Karpas-422 (cell line): ENCODE measurements at regions not wholly inside any gene's neighbourhood (a gene's known extent, or its start where the extent isn't known, plus 50 kb on each side); places are given as distances from the start of the nearest gene placed in this dataset.
"Not testable (repeated sequence)": the region's sequence is repeated elsewhere in the genome, so short reads cannot be mapped to it uniquely, and the experiment has no call there.

ENCODE experiments used
- DNase-seq: peaks from one replicate; pipeline ENCODE4 v3.0.0-alpha.2; 2015
- H2AFZ ChIP-seq: fragments of 200-600 bp; sonication (generic); 2 replicates; pipeline ENCODE4 v1.6.1; 2014; ENCODE audit warnings: antibody characterized with exemption, low read length, mixed read lengths
- H3K27ac ChIP-seq: fragments of 200-600 bp; sonication (generic); 2 replicates; pipeline ENCODE4 v1.5.1; 2014; ENCODE audit warnings: mild to moderate bottlenecking, low read length, moderate library complexity
- H3K27me3 ChIP-seq: fragments of 200-600 bp; sonication (generic); 2 replicates; pipeline ENCODE4 v1.6.1; 2014; ENCODE audit warnings: low read length, mixed read lengths
- H3K36me3 ChIP-seq: fragments of 200-600 bp; sonication (generic); 2 replicates; pipeline ENCODE4 v1.6.1; 2014; ENCODE audit warnings: low read length, mixed read lengths; ENCODE audit not compliant: insufficient read depth
- H3K4me1 ChIP-seq: fragments of 200-600 bp; sonication (generic); 2 replicates; pipeline ENCODE4 v1.6.1; 2014; ENCODE audit warnings: mild to moderate bottlenecking, low read length, mixed read lengths
- H3K4me2 ChIP-seq: fragments of 200-600 bp; sonication (generic); 2 replicates; pipeline ENCODE4 v1.6.1; 2014; ENCODE audit warnings: low read length, low read depth, mild to moderate bottlenecking; ENCODE audit not compliant: poor library complexity, severe bottlenecking
- H3K4me3 ChIP-seq: fragments of 200-600 bp; sonication (generic); 2 replicates; pipeline ENCODE4 v1.5.1; 2014; ENCODE audit warnings: mild to moderate bottlenecking, antibody characterized with exemption, low read length, mixed read lengths
- H3K79me2 ChIP-seq: fragments of 200-600 bp; sonication (generic); 2 replicates; pipeline ENCODE4 v1.6.1; 2014; ENCODE audit warnings: mild to moderate bottlenecking, low read length, mixed read lengths
- H3K9ac ChIP-seq: fragments of 200-600 bp; sonication (generic); 2 replicates; pipeline ENCODE4 v1.6.0; 2014; ENCODE audit warnings: low read length
- H3K9me2 ChIP-seq: fragments of 200-600 bp; sonication (generic), shearing (Covaris generic); replicated peaks from 2 replicates; pipeline ENCODE4 v1.6.0; 2014; ENCODE audit warnings: mild to moderate bottlenecking, low read length, moderate library complexity; ENCODE audit not compliant: insufficient read depth
- H3K9me3 ChIP-seq: fragments of 300-700, 200-600 bp; sonication (generic); 2 replicates; pipeline ENCODE4 v1.6.1; 2014; ENCODE audit warnings: low read length, mixed read lengths
- H4K20me1 ChIP-seq: fragments of 200-600 bp; sonication (generic); 2 replicates; pipeline ENCODE4 v1.6.1; 2014; ENCODE audit warnings: mild to moderate bottlenecking, antibody characterized with exemption, low read length, low read depth; ENCODE audit not compliant: insufficient read depth

DNA sequence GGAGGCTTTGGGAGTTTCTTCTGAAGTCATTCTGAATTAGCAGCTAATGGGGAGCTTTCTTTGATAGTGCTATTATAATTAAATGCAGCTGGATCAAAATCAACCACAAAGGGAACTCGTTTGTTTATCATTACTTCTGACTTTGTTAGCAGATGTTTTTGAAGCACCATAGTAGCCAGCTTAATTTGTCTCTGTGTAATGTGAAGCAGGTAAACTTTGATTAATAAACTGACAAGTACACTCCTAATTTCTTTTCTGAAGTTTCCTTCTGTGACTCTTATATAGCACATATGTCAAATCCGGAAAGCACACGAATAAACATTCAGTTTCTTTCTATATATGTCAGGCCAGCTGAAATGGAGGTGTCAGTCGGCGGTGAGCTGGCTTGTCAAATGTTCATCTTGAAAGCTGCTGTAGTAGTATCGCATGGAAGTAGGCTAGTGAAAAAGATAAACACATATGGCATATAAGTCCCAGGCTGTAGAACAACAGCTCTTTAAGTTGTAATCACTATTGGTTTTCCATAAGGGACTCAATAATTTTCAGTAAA, 451.9 kb upstream of the ZEB2 start:
- no peaks in the 10 kb centered on the region for H3K9me2 ChIP-seq
- H3K9me3 ChIP-seq: no peaks in the 10 kb centered on the region
- H3K4me2 ChIP-seq: no peak overlapping the region
- no peak overlapping the region for H3K9ac ChIP-seq
- no peak overlapping the region for H3K27ac ChIP-seq
- H3K4me3 ChIP-seq: no peak overlapping the region
- no peaks in the 10 kb centered on the region for H3K4me1 ChIP-seq
- H3K36me3 ChIP-seq: no peaks in the 10 kb centered on the region
- no peaks in the 10 kb centered on the region for H3K79me2 ChIP-seq
- H3K27me3 ChIP-seq: no peaks in the 10 kb centered on the region
- no peaks in the 10 kb centered on the region for H4K20me1 ChIP-seq
- DNase-seq: no peak
- no peak overlapping the region for H2AFZ ChIP-seq

DNA sequence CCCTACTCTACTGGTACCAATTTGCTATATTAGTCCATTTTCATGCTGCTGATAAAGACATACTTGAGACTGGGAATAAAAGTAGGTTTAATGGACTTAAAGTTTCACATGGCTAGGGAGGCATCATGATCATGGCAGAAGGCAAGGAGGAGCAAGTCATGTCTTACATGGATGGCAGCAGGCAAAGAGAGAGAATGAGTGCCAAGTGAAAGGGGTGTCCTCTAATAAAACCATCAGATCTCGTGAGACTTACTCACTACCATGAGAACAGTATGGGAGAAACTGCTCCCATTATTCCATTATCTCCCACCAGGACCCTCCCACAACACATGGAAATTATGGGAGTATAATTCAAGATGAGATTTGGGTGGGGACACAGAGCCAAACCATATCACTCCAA, 450.5 kb upstream of the ZEB2 start:
- H3K79me2 ChIP-seq, H3K4me1 ChIP-seq, DNase-seq, H3K9ac ChIP-seq, H3K9me3 ChIP-seq, H3K36me3 ChIP-seq, H3K27me3 ChIP-seq, H4K20me1 ChIP-seq, H2AFZ ChIP-seq, H3K4me2 ChIP-seq, H3K4me3 ChIP-seq, H3K9me2 ChIP-seq, H3K27ac ChIP-seq: not testable (repeated sequence)

DNA sequence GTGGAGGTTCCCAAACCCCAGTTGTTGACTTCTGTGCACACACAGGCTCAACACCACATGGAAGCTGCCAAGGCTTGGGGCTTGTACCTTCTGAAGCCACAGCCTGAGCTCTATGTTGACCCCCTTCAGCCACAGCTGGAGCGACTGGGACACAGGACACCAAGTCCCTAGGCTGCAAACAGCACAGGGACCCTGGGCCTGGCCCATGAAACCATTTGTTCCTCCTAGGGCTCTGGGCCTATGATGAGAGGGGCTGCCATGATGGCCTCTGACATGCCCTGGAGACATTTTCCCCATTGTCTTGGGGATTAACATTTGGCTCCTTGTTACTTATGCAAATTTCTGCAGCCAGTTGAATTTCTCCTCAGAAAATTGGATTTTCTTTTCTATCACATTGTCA, 449.6 kb upstream of the ZEB2 start:
- not testable (repeated sequence) for H3K27me3 ChIP-seq, H3K4me3 ChIP-seq, H3K9me3 ChIP-seq, H3K27ac ChIP-seq, H3K9ac ChIP-seq, H2AFZ ChIP-seq, H3K4me2 ChIP-seq, H3K79me2 ChIP-seq, H3K4me1 ChIP-seq, DNase-seq, H4K20me1 ChIP-seq, H3K36me3 ChIP-seq, H3K9me2 ChIP-seq

DNA sequence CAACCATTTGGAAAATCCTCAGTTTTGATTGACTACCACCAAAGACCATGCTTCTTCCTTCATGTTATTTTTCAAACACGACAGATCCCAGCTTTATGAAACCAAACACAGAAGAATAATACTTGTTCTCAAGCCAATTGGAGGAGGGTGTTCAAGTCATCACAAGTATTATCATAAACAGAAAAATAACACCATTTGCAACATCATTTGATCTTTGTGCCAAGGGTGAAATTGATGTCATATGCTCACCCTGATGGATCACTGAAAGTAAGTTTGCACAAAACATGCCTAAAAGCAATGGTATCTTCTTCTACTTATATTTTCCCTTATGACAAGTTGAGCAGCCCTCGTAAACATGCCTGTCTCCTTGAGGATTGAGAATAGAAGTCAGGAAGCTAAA, 448.0 kb upstream of the ZEB2 start:
- no peaks in the 10 kb centered on the region for H4K20me1 ChIP-seq
- H3K4me3 ChIP-seq: no peak overlapping the region
- no peaks in the 10 kb centered on the region; the same call in 1 of the 2 replicates for H3K9me3 ChIP-seq
- H3K36me3 ChIP-seq: no peaks in the 10 kb centered on the region
- H3K4me2 ChIP-seq: no peak overlapping the region
- no peaks in the 10 kb centered on the region for H3K9me2 ChIP-seq
- H3K9ac ChIP-seq: no peak overlapping the region
- DNase-seq: no peak
- H3K79me2 ChIP-seq: no peaks in the 10 kb centered on the region
- no peaks in the 10 kb centered on the region for H3K4me1 ChIP-seq
- no peak overlapping the region for H3K27ac ChIP-seq
- H2AFZ ChIP-seq: no peak overlapping the region
- no peaks in the 10 kb centered on the region for H3K27me3 ChIP-seq

DNA sequence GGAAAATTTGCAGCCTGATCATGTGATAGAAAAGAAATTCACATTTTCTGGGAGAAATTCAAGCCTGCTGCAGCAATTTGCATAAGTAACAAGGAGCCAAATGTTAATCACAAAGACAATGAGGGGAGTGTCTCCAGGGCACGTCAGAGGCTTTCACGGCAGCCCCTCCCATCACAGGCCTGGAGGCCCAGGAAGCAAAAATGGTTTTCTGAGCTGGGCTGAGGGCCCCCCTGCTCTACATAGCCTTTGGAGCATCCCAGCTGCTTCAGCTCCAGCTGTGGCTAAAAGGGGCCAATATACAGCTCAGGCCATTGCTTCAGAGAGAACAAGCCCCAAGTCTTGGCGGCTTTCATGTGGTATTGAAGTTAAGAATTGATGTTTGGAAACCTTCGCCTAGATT, 445.3 kb upstream of the ZEB2 start:
- no peaks in the 10 kb centered on the region for H4K20me1 ChIP-seq

DNA sequence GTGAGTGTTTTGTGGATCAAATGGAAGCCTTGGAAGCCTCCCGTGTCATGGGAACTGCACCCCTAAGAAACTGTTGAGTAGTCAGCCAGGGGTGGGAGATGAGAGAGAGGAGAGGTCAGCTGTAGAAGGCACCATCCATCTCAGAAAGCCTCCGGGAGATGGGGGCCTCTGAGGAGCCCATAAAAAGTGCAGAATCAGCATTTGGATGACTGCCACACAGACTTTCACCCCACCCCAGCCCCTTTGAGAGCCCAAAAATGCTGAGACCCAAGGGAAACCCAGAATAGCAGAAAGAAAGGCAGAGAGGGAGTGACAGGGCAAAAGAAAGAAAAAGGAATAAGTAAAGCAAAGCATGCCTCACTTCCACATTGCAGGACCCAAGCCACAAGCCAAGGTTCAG, 443.1 kb upstream of the ZEB2 start:
- H4K20me1 ChIP-seq: no peaks in the 10 kb centered on the region
- no peaks in the 10 kb centered on the region for H3K36me3 ChIP-seq
- H2AFZ ChIP-seq: no peak overlapping the region
- no peak overlapping the region for H3K27ac ChIP-seq
- DNase-seq: no peak
- no peaks in the 10 kb centered on the region for H3K9me2 ChIP-seq
- no peak overlapping the region for H3K9ac ChIP-seq
- H3K9me3 ChIP-seq: no peaks in the 10 kb centered on the region; the same call in 1 of the 2 replicates
- H3K4me2 ChIP-seq: no peak overlapping the region
- H3K4me1 ChIP-seq: no peaks in the 10 kb centered on the region
- no peak overlapping the region for H3K4me3 ChIP-seq
- no peaks in the 10 kb centered on the region for H3K27me3 ChIP-seq
- no peaks in the 10 kb centered on the region for H3K79me2 ChIP-seq

More for the DNA sequence above, 445.3 kb upstream of the ZEB2 start:
- Histone ChIP-seq H3K4me3 (no peak overlapping the region), H3K9me3 (no peaks in the 10 kb centered on the region; the same call in 1 of the 2 replicates), H3K27me3 (no peaks in the 10 kb centered on the region), H3K9me2 (no peaks in the 10 kb centered on the region), H2AFZ (no peak overlapping the region), H3K4me2 (no peak overlapping the region), H3K36me3 (no peaks in the 10 kb centered on the region), H3K27ac (no peak overlapping the region), H3K9ac (no peak overlapping the region), H3K79me2 (no peaks in the 10 kb centered on the region), H3K4me1 (no peaks in the 10 kb centered on the region)
- DNase-seq: no peak

DNA sequence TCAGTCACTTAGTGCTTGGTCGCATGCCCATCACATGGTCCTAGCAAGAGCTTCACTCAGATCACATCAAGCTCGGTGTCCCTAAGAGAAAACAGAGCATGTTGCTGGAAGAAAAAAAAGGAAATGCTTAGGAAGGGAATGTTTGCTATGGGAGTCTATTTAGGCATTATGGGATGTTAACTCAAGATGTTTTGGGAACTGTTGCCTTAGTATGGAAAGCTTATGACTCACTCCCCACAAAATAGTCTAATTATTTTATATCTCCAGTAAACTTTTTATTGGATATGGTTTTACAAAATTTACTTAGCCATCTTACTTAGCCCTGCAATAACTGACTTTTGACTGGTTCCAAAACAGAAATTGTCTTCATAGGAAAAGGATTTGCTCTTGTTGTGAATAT, 439.5 kb upstream of the ZEB2 start:
- no peak overlapping the region for H3K27ac ChIP-seq
- no peak overlapping the region for H2AFZ ChIP-seq
- no peak overlapping the region for H3K4me2 ChIP-seq
- no peak overlapping the region for H3K9ac ChIP-seq
- no peaks in the 10 kb centered on the region for H3K27me3 ChIP-seq
- no peaks in the 10 kb centered on the region for H4K20me1 ChIP-seq
- no peaks in the 10 kb centered on the region for H3K79me2 ChIP-seq
- no peak for DNase-seq
- no peaks in the 10 kb centered on the region for H3K36me3 ChIP-seq
- no peaks in the 10 kb centered on the region for H3K4me1 ChIP-seq
- no peaks in the 10 kb centered on the region for H3K9me3 ChIP-seq
- H3K4me3 ChIP-seq: no peak overlapping the region
- no peaks in the 10 kb centered on the region for H3K9me2 ChIP-seq

DNA sequence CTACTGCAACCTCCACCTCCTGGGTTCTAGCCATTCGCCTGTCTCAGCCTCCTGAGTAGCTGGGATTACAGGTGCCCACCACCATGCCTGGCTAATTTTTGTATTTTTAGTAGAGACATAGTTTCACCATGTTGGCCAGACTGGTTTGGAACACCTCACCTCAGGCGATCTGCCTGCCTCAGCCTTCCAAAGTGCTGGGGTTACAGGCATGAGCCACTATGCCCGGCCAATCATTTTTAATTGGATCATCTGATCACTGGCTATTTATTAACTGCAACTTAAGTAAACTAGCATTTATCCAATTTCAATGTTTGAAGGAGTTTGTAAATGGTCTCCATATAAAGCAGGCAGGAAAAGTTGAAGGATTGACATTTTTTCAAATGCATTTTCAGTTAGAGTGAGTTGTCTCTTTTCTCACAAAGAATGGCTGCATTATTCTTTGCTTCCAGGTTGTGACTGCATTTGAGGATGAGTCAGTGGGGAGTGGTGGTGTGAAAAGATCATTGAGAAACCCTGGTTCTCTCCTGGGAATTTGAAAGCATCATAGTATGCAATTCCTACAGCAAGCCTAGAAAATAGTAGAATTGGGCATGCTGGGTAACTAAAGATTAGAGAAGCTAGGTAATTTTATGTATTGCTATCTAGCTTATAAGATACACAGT, 431.1 kb upstream of the ZEB2 start:
- Histone ChIP-seq H2AFZ (no peak overlapping the region), H3K79me2 (no peaks in the 10 kb centered on the region), H3K9me3 (no peaks in the 10 kb centered on the region), H3K36me3 (no peaks in the 10 kb centered on the region), H3K9ac (no peak overlapping the region), H3K4me2 (no peak overlapping the region), H4K20me1 (no peaks in the 10 kb centered on the region), H3K27ac (no peak overlapping the region), H3K4me3 (no peak overlapping the region), H3K9me2 (no peaks in the 10 kb centered on the region), H3K4me1 (no peaks in the 10 kb centered on the region), H3K27me3 (no peaks in the 10 kb centered on the region)
- no peak for DNase-seq
